Ramos (cell line): ENCODE measurements at regions not wholly inside any gene's neighbourhood (a gene's known extent, or its start where the extent isn't known, plus 50 kb on each side); places are given as distances from the start of the nearest gene placed in this dataset.
"Not testable (repeated sequence)": the region's sequence is repeated elsewhere in the genome, so short reads cannot be mapped to it uniquely, and the experiment has no call there.

Experiments
- in situ Hi-C: fragments of 300-500 bp; cut with MboI; formaldehyde crosslinking; loops from one replicate; pipeline ENCODE4 v1.14.3; 2022; ENCODE audit warnings: low sequenced_read_pairs; ENCODE audit not compliant: unreplicated experiment

DNA sequence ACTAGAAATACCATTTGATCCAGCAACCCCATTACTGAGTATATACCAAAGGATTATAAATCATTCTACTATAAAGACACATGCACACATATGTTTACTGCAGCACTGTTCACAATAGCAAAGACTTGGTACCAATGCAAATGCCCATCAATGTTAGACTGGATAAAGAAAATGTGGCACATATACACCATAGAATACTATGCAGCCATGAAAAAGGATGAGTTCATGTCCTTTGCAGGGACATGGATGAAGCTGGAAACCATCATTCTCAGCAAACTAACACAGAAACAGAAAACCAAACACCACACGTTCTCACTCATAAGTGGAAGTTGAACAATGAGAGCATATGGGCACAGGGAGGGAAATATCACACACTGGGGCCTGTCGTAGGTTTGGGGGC lies 106.0 kb downstream of the SPATA18 start:
- in situ Hi-C loops, result not testable (repeated sequence)

DNA sequence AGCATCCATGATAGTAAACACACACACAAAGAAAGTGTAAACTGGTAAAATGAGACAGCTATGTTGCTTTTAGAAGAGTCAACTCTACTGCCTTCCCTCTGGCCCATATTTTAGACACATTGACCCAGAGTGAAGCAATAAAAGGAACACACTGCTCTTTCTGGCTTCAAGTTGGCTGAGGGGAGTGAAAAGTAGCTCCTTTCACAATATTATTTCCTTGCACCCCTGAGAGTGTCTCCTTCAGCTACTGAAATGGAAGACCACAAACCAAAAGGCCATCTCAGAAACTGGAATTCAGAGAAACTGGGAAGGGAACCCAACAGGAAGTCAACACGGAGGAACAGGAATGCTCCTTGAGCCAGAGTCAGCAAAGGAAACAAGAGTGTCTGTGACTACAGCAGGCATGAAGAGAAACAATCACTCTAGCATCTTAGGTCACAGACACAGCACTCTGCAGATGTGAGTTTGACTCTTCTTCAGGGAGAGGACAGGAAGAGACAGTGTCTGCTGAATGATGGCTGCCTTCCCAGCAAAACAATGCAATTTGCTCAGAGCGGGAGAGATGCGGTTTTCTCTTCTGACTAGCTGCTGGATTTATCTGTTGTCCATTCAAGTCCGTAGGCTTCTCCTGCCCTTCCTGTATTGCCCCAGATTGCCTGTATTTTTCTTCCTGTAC lies 106.7 kb downstream of the SPATA18 start:
- in situ Hi-C loops, result no loop called here

DNA sequence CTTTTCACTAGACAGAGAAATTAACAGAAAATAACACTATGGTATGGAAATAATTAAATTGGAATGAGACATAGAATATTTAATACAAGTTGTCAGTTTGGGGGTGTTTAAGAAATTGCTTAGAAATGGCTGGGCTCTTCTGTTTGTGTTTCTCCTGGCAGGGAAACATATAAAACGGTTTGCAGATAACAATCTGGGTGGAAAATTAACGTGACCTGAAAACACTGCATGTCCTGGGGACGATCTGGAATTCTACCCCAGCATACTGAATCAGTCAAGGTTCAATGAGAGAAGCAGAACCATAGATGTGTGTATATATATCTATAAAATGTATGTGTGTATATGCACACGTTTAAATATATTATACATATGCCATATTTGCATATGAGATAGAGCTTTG lies 109.8 kb downstream of the SPATA18 start:
- in situ Hi-C loops, result no loop called here

DNA sequence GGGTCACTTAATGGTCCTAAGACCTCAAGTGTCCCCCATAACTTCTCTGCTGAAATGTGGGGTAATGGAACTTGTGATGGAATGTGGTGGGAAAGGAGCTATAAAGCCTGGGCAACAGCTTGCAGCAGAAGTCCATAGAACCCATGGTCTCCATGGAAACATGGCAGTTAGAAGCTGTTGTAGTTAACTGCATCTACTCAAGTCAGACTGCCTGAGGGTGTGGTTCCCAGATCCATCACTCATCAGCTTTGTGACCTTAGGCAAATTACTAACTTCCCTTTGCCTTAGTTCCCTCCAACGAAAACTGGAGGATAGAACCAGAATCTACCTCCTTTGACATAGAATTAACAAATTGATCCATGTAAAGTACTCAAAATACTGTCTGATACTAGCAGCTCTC lies 113.0 kb downstream of the SPATA18 start:
- in situ Hi-C loops, result no loop called here

DNA sequence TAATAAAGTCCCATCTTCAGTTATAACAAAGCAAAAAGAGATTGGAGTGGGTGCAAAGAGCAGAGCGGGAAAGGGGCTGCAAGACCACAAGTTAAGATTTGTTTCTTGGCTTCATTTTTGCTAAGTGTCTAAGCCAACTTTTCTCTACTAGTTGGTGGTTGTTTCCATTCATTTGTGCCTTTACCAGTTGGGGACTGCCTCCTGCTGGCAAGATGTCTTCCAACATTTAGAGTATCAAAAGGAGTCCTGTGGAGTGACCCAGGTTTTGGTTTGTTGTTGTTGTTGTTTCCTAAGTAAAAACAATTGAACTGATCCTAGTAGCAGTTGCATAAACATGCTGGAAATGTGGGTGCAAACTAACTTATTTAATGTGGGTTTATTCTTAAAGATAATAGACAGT lies 121.1 kb downstream of the SPATA18 start:
- in situ Hi-C loops, result no loop called here

DNA sequence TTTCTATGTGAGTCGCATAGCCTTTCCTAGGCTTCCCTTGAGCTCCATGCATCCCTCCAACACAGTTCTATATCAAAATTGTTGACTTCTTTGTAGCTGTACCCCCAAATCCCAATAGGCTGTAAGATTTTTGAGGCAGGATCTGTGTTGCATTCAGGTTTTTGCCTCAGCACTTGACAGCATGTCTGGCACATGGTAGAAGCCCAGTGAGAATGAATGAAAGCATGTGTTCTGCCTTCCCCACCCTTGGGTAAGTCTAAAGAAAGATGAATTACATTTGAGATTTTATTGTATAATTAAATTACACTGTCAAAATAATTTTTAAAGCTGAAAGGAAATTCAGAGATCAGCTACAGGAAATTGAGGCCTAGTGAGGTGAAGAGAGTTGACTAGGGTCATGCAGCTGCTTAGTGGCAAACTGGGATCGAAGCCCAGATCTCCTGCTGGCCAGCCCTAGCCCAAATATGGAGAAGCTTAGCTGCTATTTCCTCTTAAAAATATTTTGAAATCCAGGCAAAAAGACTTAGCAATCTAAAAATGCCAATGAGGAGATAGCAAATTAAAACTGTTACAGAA lies 122.5 kb downstream of the SPATA18 start:
- in situ Hi-C loops, result no loop called here

DNA sequence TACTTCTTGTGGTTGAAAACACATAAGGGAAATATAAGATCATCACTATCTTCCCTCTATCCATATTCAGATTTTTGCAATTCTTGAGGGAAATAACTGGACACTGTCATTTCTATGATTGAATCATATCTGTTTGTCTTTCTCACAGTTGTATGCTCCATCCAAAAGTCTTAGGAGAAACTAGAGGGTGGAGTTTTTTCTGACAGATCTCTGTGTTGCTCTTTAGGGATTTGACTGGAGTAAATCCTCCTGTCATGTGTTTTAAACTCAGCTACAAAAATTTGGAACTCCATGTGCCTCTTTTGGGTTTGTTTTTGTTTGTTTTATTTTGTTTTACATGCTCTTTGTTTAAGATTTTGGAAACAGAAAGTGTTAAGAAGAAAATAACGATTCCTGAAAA lies 136.5 kb downstream of the SPATA18 start:
- in situ Hi-C loops, result no loop called here

DNA sequence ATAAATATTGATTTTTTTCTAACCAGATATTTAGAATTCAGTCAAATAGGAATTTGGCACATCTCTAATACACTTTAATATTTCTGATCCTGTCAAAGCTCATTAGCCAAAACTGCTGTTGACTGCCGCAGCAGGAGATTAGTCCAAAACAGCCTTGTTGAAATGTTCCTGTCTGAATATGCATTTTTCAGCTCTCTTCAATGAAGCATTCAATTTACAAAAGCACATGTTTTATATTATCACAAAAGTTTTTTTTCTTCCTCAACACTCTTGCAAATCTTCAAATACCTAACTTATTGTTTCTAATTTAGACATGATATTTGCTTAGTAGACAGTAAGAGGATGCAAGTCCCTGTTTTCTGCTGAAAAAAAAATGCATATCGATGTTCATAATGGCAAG lies 140.9 kb downstream of the SPATA18 start:
- in situ Hi-C loops, result no loop called here

DNA sequence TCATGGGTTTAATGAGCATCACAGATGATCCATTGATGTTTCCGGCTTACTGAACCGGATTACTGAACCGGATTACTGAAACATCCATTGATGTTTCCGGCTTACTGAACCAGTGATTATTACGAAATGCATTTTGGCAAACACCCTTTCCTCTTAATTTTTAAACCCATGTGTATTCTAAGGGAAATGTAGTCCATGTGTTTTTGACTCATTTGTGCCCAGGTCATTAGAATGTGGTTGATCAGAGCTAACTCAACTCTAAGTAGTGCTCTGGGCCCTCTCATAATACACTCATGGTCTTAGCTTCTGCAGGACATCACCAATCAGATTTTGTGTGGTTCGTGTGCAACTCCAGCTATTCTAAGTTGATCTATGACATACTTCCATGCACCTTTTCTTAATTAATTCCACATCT lies 141.6 kb downstream of the SPATA18 start:
- in situ Hi-C loops, result no loop called here

DNA sequence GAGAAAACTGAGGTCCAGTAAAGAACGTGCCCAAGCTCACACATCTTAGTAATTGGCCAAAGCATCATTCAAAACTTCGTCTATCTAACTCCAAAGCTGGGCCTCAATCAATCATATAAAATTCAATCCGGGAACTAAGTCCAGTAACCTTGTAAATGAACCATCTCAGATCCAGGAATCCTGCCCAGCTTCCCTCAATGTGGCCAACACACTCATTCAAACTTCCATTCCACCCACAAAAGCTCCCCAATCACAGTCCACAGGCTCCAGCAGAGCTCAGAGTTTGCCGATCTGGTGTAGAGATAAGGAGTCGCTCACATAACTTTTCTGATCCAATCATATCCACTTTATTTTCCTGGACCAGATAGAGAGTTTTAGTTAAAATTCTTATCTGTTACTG lies 144.8 kb downstream of the SPATA18 start:
- in situ Hi-C loops, result no loop called here

DNA sequence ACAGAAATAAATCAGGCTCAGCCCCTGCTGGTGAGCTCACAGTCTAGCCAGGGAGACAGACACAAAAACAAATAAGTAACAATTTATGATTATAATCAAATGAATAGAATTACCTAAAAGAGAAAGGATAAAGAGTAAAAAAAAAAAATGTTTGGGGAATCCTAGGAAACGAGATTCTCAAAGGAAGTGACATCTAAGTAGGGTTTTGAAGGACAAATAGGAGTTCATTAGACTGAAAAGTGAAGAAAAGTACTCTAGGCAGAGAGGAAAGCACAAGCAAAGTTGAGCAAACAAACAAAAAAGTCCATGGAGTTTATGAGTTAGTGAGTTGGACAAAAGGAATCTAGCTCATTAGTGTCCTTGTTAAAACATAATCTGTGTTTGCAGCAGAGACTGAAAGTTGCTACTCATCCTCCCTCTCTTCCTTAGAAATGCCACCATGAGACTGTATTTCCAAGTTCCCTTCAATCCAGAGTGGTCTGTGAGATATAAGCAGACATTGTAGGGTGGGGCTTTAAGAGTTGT lies 145.6 kb downstream of the SPATA18 start:
- in situ Hi-C loops, result no loop called here

DNA sequence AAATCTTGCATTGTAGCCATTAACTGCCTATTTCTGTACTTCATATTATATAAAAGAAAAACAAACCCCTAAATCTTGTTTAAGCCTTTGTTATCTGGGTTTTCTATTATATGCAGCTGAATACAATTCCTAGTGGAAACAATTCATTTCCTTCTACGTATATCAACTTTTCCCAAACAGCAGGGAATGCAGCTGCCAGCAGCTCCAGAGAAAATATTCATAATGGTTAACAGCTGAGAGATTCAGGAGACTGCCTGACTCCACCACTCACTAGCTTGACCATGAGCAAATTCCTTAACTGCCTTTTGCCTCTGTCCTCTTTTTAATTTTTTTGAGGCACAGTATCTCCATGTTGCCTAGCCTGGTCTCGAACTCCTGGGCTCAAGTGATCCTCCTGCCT lies 146.2 kb downstream of the SPATA18 start:
- in situ Hi-C loops, result no loop called here

DNA sequence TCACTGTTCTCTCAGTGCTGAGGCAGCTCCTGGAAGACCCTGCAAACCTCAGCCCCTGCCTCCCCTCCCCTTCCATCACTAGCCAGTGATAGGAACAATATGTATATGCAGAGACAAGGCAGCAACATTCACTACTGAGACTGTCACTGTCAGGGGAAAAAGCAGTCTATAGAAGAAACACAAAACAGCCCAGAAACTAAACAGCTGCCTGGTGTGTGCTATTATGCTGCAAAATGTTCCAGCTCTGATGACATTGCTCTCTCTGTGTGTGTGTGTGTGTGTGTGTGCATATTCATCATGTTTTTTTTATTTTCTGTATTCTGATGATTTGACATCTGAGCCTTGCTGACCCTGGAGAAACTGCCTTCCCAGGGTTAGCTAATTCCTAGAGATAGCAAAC lies 147.2 kb downstream of the SPATA18 start:
- in situ Hi-C loops, result no loop called here

DNA sequence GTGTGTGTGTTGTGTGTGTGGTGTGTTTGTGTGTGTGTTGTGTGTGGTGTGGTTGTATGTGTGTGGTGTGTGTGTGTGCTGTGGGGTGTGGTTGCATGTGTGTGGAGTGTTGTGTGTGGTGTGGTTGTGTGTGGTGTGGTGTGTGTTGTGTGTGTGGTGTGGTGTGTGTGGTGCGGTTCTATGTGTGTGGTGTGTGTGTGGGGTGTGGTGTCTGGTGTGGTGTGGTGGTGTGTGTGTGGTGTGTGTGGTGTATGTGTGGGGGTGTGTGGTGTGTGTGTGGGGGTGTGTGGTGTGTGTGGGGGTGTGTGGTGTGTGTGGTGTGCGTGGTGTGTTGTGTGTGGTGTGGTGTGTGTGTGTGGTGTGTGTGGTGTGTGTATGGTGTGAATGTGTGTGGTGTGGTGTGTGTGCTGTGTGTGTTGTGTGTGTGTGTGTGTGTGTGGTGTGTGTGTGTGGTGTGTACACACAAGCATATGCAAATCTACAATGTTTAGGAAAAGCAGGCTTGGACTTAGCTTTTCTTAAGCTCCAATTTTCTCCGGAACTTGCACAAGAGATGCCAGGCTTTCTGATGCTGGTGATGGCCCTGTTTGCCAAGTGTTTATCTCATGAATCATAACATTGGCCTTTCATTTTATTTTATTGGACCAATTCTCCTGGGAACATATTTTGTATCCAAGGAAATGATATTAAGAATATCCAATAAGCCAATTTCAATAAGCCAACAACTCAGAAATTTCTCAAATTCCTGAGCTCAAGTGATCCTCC lies 148.7 kb downstream of the SPATA18 start:
- in situ Hi-C loops, result no loop called here

DNA sequence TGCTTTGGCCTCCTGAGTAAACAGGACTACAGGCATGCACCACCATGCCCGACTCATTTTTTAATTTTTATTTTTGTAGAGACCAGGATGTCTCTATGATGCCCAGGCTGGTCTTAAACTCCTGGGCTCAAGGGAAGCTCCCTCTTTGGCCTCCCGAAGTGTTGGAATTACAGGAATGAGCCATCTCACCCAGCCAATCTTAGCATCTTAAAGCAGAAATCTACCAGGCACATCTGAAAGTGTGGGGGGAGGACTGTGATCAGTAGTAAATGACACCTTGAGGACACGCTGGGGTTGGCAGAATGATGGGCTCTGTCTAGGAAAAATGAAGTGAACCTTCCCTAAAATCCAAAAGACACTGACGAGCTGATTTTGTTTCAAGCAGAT lies 149.2 kb downstream of the SPATA18 start:
- in situ Hi-C loops, result no loop called here

DNA sequence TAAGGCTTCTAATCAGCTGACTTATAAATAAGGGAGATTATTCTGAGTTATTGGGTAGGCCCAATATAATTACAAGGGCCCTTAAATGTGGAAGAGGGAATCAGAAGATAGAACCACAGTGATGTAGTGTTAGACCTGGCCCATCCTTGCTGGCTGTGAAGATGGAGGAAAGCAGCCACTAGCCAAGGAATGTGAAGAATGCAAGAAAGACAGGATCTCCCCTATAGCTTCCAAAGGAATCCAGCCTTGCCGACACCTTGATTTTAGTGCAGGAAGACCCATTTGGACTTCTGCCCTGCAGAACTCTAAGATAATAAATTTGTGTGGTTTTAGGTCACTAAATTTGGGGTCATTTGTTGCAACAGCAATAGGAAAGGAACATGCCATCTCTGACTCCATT lies 150.6 kb downstream of the SPATA18 start:
- in situ Hi-C loops, result no loop called here

DNA sequence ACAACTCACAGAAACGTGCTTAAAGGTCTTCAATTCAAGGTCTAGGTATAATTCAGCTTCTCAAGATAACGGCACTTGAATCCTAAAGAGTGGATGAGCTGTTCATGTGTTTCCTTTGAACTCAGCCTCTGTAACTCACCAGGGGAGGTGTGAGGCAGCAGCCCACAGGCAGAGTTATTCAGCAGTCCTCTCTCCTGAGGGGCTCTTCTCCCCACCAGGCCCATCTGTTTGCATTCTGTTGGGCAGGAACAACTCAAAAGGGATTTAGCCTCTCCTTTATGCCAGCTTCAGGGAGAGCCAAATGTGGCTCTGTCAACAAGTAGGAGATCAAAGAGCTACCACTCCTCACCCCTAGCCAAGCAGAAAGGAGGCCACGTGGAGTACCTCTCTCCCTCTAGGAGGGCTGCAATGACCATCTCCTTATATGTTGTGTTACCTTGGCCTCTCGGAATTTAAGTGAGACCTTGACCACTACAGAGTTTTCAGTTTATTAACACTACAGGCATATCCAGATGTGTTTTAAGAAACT lies 151.2 kb downstream of the SPATA18 start:
- in situ Hi-C loops, result no loop called here

DNA sequence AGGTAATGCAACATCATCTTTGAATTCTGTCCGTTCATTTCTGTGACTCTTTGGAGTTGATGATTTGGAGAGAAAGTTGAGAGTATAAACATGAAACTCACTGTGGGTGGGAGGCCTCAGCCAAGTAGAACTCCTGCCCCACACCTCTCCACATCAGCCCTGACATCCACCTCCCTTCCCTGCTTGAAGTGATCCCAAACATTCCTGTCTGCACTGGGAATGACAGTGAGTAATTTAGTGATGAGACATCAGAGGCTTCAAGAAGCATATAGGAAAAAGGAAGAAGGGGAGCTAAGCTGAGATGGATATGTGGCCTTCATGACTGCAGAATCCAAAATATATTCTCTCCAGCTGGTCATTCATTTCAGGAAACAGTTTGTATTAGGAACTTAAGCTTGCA lies 151.8 kb downstream of the SPATA18 start:
- in situ Hi-C loops, result no loop called here

DNA sequence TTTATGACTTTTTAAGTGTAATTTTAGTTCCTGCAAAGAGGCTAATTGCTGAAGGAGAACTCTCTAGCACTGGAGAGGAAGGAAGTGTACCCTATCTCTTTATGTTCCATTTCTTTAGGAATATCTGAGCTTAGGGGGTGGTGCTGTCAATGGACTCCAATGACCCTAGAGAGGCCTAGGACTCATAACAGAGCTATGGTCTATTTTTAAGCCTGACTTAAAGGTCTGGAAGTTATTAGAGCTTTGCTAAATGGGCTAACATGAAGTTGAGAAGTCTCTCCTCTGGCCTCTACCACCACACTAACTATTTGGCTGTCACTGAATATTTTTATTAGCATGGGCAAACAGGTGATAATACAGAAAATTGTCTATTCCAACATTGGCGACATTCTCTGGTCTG lies 152.2 kb downstream of the SPATA18 start:
- in situ Hi-C loops, result no loop called here

DNA sequence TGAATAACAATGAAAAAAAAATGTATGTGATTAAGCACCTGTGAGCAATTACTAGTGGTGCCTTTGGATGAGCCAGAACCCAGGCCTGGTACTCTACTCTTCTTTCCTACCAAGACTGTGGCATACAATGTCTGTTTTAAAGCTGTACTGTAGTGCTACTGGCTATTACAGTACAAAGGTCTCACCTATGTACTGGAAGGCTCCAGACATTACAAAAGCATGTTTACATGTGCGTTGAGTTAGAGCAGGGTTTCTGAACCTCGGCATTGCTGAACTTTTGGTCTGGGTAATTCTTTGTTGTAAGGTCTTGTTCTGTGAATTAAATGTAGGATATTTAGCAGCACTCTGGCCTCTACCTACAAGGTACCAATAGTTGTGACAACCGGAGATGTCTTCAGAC lies 153.8 kb downstream of the SPATA18 start:
- in situ Hi-C loops, result no loop called here

DNA sequence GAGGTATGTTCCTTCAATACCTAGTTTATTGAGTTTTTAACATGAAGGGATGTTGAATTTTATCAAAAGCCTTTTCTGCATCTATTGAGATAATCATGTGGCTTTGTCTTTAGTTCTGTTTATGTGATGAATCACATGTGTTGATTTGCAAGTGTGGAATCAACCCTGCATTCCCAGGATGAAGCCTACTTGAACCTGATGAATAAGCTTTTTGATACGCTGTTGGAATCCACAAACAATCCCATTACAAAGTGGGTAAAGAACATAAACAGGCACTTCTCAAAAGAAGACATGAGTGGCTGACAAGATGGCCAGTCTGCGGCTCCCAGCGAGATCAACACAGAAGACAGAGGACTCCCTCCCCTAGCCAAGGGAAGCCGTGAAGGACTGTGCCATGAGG lies 156.0 kb downstream of the SPATA18 start:
- in situ Hi-C loops, result not testable (repeated sequence)
